GM19193 (cell line): ENCODE measurements at regions not wholly inside any gene's neighbourhood (a gene's known extent, or its start where the extent isn't known, plus 50 kb on each side); places are given as distances from the start of the nearest gene placed in this dataset.

Experiments
- POLR2A ChIP-seq: IDR thresholded peaks from 4 replicates; pipeline ENCODE4 v1.6.1; 2011; ENCODE audit not compliant: insufficient read depth, insufficient read length; ENCODE audit errors: extremely low read depth

DNA sequence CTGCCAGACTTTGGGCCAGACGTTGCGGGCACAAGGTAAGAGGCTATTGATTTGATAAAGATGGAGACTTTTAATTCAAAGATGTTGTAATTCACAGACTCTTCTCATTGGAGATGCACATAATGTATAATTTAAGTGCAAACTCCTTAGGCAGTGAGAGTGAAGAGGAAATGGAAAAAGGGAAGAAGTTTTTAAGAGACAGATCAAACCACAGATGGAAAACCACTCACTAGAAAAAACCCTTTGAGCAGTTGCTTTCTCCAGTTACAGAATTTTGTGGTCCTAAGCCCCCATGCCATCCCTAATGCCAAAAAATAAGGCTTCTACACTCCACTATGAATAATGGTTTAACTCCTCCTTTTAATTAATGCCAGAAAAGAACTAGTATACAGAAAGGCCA lies 977.1 kb upstream of the PRKX start:
- no peak for TF ChIP-seq POLR2A

DNA sequence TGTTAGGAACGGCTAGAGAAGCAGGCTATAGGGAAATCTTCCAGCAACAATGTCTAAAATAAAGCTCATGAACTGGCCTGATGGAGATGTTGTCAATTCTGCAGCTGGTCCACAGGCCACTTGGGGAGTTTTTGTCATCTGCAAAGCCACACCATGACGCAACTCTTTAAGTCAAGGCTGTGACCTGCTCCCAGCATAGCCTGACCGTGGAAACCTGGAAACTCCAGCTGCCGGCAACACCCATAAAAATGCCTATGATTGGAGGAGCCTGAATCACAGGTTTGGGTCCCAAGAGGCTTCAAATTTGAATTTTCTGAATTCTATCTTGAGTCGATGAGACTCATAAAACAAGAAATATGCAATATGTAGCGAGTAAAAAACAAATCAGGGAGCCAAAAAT lies 969.2 kb upstream of the PRKX start:
- no peak for TF ChIP-seq POLR2A

DNA sequence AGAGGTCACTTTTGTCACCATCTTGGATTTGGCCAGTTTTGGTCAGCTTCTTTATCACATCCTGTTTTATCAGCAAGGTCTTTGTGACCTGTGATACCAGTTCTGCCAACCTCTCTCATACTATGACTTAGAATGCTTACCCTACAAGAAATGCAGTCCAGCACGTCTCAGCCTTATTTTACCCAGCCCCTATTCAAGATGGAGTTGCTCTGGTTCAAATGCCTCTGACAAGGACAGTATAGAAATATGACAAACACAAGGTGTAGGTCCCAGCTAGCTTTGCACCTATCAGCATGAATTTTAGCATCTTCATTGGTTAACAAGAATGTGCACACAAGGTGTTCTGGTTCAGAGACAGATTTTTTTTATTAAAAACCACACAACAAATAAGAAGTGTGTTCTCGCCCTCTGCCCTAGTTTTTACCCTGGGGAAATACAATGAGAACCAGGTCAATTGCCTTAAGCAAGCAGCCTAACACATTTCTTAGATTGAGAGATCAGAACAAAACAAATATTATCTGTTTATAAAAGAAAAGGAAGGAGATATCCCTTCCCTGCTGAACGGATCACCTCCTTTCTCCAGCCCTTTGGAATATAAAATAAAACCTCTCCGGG lies 962.3 kb upstream of the PRKX start:
- no peak for TF ChIP-seq POLR2A

DNA sequence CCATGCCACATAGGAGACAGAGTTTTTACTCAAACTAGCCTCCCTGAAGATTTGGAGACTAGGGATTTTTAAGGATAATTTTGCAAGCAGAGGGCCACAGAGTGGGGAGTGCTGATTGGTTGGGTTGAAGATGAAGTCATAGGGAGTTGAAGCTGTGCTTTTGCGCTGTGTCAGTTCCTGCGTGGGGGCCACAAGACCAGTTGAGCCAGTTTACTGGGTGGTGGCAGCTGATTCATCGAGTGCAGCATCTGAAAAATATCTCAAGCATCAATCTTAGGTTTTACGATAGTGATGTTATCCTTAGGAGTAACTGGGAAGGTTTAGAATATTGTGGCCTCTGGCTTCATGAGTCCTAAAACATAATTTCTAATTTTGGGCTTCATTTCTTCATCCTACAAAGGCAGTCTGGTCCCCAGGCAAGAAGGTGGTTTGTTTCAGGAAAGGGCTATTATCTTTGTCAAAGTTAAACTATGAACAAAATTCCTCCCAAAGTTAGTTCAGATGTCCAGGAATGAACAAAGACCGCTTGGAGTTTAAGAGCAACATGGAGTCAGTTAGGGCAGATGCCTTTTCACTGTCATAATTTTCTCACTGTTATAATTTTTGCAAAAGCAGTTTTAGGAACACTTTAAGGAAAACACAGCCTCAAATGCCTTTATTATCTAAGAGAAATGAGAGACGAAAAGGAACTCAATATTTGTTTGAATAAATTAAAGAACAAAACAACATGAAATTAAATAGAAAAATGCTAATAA lies 960.8 kb upstream of the PRKX start:
- TF ChIP-seq POLR2A: no peak

DNA sequence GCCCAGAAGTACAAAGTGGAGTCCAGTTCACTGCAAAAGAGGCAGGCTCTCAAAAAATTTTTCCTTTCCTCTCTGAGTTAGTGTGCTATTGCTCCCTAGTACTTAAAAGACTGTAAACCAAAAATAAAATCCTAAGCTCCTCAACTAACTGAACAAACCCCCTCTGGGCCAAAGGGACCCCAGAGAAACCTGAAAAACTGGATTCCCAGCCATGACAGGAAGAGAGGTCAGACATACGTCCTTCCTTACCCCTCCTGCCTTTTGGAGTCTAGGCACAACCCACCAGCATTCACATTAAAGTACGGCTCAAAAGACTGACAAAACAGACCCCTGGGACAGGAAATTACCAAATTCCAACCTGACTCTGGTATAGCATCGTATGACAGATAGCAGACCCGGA lies 957.9 kb upstream of the PRKX start:
- TF ChIP-seq POLR2A: no peak

DNA sequence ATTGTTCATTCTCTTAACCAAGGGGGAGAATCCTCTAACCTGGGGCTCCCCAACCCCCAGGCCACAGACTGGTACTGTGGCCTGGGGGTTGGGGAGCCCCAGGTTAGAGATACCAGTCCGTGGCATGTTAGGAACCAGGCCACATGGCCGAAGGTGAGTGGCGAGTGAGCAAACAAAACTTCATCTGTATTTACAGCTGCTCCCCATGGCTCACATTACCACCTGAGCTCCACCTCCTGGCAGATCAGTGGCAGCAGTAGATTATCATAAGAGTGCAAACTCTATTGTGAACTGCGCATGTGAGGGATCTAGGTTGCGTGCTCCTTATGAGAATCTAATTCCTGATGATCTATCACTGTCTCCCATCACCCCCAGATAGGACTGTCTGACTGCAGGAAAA lies 957.2 kb upstream of the PRKX start:
- no peak for TF ChIP-seq POLR2A

DNA sequence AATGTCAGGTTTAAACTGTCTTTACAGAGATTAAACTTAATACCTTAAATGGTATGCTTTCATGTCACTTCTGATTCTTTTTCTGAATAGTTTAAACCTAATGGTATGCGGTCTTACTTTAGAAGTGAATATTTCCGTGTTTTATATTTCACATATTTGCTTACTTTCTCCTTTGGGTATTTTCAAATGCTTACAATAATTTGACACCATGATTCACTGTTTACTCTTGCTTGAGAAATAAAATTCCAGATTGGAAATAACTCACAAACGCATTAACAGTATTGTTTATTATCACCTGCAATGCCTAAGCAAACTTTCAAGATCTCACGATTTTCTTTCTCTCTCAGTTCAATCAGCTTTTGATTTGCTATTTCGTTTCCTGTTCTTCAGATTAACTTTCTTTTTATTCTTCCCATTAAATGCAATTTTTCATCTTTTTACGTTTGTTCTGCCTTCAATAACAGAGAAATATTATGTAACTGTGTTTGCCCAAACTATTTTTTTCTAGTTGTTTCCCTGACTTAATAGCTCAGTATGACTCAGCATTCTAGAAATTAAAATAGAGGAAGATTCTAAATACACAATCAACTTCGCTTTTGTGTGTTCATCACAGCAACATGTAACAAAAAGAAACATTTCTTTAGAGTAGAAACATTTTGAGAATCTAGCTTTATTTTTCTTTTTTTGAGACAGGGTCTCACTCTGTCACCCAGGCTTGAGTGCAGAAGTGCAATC lies 955.5 kb upstream of the PRKX start:
- no peak for TF ChIP-seq POLR2A

DNA sequence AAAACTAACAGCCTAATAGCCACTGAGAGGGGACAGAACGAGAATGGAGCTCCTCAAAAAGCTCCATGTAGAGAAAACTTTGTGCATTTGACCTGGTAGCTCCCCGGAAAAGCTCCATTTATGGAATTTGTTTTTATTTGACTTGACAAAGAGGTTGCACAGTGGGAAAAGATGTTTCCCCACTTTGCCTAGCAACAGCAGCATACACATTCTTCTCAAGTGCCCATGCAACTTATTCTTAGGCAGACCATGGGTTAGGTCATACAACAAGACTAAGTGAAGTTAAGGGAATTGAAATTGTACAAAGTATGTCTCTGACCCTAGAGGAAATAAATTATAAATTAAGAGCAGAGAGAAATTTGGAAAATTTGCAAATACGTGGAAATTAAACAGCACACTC lies 949.6 kb upstream of the PRKX start:
- no peak for TF ChIP-seq POLR2A

DNA sequence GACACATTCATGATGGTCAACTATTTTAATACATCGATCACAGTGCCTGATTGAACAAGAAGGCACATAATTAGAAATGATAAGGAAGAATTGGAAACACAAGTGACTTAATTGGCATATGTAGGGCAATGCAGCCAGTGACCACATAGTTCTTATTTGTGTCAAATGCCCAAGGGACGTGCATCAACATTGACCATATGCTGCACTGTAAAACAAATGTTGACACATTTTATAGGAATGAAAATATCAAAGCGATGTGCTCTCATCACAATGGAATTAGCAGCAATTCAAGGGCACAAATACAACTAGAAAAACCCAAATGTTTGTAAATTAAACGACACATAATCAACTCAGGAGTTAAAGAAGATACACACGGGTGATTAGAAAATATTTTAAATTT lies 948.3 kb upstream of the PRKX start:
- TF ChIP-seq POLR2A: no peak

DNA sequence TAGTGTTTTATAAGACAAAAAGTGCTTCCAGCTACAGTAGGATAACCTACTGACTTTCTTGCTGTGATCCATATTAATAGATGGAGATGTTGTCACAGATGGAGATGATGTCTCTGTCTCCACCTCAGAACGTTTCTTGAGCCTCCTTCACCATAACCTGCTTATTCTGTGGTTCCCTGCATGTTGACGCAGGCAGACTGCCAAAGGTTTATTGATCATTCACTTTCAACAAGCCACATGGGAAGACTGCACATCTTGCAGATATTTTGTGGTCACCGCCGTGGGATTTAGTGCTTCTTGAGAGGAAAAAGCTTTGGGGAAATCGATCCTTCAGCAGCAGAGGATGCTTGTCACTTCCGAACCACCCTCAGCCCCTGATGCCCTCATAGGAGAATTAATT lies 943.0 kb upstream of the PRKX start:
- TF ChIP-seq POLR2A: no peak

DNA sequence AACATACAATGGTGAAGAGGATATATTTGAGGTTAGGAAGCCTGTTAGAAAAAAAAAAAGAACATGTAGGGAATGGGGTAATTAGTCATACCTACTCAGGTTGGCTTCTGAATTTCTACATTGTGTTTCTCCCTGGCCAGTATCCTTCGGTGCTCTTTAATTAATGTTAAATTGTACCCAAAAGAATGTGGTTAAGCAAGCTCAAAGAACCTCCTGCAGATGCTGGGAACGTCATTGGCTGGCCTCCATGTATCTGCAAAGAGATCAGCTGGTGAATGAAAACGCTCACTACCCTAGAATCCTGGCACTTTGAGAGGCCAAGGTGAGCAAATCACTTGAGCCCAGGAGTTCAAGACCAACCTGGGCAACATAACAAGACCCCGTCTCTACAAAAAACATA lies 942.3 kb upstream of the PRKX start:
- TF ChIP-seq POLR2A: no peak

DNA sequence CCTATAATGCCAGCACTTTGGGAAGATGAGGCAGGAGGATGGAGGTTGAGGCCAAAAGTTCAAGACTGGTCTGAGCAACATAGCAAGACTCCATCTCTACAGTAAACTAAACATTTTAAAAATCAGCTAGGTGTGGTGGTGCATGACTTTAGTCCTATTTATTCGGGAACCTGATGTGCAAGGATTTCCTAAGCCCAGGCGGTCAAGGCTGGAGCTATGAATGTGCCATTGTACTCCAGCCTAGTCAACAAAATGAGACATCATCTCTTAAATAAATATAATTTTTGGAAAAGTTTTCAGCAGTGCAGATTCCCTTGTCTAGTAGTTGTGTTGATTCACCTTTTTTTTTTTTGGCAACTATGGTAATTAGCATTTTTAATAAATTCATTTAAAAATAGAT lies 928.7 kb upstream of the PRKX start:
- no peak for TF ChIP-seq POLR2A

DNA sequence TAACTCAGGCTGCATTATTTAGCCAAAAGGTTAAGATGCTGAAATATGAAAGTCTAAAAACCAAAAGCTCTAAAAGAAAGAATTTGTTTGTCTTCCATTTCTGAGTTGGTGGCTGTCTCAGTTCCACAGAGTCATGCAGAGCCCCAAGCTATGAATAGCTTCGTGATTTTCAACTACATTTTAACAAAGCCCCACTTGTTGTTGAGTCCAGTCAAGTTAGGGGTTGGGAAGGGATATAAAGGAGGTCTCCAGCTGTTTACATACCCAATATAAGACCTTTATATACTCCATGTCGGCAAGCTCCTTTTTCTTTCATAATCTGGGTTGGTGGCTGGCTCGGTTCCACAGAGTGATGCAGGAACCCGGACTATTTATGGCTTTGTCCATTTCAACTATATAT lies 924.6 kb upstream of the PRKX start:
- TF ChIP-seq POLR2A: no peak

DNA sequence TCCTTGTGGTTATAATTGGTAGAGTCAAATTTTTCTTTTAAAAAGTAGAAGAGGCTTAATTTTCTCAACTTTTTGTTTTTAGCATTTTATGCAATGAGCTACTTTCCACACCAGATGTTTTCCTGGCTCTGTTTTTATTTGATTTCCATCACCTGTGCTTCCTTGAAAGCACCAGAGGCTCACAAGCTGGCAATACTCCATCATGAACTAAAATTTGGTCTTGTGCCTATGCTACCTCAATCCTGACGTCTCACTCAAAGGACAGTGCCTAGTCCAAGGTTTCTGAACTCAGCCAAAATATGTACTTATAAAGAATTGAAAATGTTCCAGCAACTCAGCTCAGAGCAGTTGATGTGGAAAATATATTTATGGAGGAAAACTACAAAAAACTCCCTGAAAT lies 914.0 kb upstream of the PRKX start:
- TF ChIP-seq POLR2A: no peak

DNA sequence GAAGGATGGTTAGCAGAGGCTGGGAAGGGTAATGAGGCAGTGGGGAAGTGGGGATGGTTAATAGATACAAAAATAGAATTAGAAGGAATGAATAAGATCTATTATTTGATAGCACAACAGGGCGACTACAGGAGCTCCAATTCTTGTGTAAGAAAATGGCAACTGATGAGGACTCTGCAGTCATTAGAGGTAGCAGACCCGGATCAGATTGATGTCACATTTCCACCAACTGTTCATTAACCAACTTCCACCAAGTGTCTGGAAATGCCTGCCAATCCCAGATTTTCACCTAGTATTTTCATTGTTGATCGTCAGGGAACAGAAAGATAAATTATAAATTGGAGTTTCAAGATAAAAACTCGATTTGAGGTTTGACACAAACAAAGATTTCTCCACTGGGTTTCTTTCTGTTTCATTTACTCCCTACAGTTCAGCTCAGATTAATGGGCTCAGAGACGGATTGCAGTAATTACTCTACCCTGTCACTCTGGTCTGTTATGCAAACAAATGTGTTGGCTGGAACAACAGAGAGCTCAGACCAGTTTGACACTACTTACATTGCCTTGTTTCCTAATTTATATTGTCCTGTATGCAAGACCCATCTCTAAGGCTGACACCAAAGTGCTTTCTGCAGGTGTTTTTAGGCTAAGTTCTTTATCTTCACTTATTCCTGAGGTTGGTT lies 909.2 kb upstream of the PRKX start:
- no peak for TF ChIP-seq POLR2A
